Endothelial cell of umbilical vein (primary cell): ENCODE measurements at regions not wholly inside any gene's neighbourhood (a gene's known extent, or its start where the extent isn't known, plus 50 kb on each side); places are given as distances from the start of the nearest gene placed in this dataset.

Experiments used
- EZH2 ChIP-seq: IDR thresholded peaks from 2 replicates; pipeline ENCODE4 v1.6.1; 2012; ENCODE audit warnings: borderline replicate concordance, low read depth, mild to moderate bottlenecking, moderate library complexity, low read length, inconsistent platforms; ENCODE audit not compliant: severe bottlenecking
- FOS ChIP-seq: IDR thresholded peaks from 2 replicates; pipeline ENCODE4 v1.6.1; 2011; ENCODE audit warnings: mild to moderate bottlenecking, low read length, moderate library complexity, borderline replicate concordance; ENCODE audit not compliant: insufficient read depth
- MAX ChIP-seq: IDR thresholded peaks from 2 replicates; pipeline ENCODE4 v1.6.1; 2011; ENCODE audit not compliant: insufficient read depth, insufficient read length
- MYC ChIP-seq: IDR thresholded peaks from one replicate; pipeline ENCODE4 v1.6.1; 2011; ENCODE audit warnings: mild to moderate bottlenecking, low read depth, low read length
- POLR2A ChIP-seq: IDR thresholded peaks from 2 replicates; pipeline ENCODE4 v1.6.1; 2012; ENCODE audit warnings: low read depth, mild to moderate bottlenecking, control low read depth, low read length
- POLR2AphosphoS5 ChIP-seq: IDR thresholded peaks from 2 replicates; pipeline ENCODE4 v1.6.1; 2012; ENCODE audit warnings: low read depth, mild to moderate bottlenecking, control low read depth, low read length, moderate library complexity; ENCODE audit not compliant: insufficient read depth
- TF ChIP-seq, protein P1 (sequence below), 2 donors: IDR thresholded peaks; 1 replicate in 1 of 2; 2 replicates in 1 of 2; pipeline ENCODE4 v1.5.1; 2011; ENCODE audit warnings: low read length in 2 of 2, mild to moderate bottlenecking in 2 of 2, moderate library complexity in 2 of 2, control low read depth in 1 of 2, inconsistent platforms in 1 of 2, low read depth in 1 of 2; ENCODE audit not compliant: insufficient read depth in 1 of 2; ENCODE audit errors: extremely low read depth in 1 of 2

DNA sequence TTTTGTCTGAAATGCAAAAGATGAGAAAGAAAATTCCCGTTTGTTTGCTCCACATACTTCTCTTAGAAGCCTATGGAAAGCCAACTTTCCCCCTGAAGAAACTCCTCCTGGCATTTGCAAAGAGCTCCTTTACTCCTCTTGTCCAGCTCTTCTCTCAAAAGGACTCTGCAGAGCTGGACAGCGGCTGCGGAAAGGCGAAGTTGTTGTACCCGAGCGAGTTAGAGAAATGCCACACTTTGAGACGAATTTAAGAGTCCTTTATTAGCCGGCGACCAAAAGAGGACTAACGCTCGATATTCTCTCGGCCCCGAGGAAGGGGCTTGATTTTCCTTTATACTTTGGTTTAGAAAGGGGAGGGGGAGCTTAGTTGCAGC, 157.8 kb downstream of the TRIM27 start:
- TF ChIP-seq, protein P1, sequence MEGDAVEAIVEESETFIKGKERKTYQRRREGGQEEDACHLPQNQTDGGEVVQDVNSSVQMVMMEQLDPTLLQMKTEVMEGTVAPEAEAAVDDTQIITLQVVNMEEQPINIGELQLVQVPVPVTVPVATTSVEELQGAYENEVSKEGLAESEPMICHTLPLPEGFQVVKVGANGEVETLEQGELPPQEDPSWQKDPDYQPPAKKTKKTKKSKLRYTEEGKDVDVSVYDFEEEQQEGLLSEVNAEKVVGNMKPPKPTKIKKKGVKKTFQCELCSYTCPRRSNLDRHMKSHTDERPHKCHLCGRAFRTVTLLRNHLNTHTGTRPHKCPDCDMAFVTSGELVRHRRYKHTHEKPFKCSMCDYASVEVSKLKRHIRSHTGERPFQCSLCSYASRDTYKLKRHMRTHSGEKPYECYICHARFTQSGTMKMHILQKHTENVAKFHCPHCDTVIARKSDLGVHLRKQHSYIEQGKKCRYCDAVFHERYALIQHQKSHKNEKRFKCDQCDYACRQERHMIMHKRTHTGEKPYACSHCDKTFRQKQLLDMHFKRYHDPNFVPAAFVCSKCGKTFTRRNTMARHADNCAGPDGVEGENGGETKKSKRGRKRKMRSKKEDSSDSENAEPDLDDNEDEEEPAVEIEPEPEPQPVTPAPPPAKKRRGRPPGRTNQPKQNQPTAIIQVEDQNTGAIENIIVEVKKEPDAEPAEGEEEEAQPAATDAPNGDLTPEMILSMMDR (IDR thresholded peaks at IDR 0.05; ENCODE audit: extremely low read depth in 1 of 2, insufficient read depth in 1 of 2, low read depth in 1 of 2, low read length in 2 of 2): no peak
- TF ChIP-seq POLR2A (no peak), POLR2AphosphoS5 (no peak), EZH2 (no peak), MAX (no peak), MYC (no peak), FOS (no peak)
